Erythroblast (primary cell): ENCODE measurements at regions not wholly inside any gene's neighbourhood (a gene's known extent, or its start where the extent isn't known, plus 50 kb on each side); places are given as distances from the start of the nearest gene placed in this dataset.

ENCODE experiments used
- GATA1 ChIP-seq: IDR thresholded peaks from 2 replicates; pipeline ENCODE4 v1.6.1; 2011; ENCODE audit warnings: low read depth, mild to moderate bottlenecking, control low read depth, low read length, moderate library complexity
- POLR2A ChIP-seq: IDR thresholded peaks from 2 replicates; pipeline ENCODE4 v1.6.1; 2011; ENCODE audit warnings: mild to moderate bottlenecking, low read length

DNA sequence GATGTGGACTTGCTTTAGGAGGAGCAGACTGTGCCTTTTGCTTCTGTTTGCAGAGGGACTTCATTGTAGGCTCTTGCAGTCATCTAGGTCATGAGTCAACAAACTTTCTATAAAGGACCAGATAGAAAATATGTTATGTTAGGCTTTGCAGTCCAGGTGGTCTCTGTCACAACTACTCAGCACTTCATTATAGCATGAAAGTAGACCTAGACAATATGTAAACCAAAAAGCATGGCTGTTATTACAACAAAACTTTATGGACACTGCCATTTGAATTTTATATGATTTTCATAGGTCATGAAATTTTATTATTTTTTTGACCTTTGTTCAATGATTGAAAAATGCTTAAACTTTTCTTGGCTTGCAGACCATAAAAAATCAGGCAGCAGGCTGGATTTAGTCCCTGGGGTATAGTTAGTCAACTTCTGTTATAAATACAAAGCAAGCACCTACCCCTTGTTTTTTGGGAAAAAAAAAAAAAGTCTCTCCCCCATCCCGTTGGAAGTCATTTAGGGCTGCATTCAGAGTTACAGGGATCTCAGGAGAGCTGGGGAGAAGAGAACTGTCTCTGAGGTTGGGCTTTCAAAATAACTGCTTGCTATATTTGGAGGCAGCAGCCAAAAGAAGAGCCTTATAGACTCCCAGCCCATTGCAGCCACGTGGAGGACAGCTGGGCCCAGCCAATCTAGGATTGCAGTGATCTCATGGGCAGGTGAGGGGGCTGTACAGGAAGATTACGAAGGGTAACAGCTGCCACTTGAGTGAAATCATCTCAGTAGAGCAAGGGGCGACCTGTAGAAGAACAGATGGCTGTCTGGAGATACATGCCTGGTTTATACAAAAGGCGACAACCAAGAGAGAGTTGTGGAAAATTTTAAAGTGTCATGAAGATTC, 136.6 kb upstream of the TNC start:
- TF ChIP-seq POLR2A (no peak), GATA1 (no peak)
